ENCODE measurements at regions not wholly inside any gene's neighbourhood (a gene's known extent, or its start where the extent isn't known, plus 50 kb on each side); places are given as distances from the start of the nearest gene placed in this dataset.

DNA sequence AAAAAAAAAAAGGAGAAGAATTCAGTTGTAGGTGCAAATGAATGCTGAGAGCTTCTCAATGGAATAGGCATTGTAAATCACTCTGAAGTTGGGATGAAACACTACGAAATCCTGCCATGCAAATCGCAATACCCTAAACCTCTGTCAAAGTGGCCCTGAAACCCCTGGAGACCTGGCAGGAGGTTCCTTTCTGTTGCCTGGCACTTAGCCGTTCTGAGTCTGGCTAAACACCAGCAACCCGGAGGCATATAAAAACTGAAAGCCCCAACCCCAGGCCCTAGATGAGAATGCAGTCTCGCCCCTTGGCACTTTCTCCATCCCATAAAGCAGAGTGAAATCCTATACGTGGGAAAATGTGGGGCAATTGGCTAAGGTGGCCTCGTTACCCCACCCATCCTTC is 151.5 kb upstream of the PARP11 start:
- TF ChIP-seq, protein P1, sequence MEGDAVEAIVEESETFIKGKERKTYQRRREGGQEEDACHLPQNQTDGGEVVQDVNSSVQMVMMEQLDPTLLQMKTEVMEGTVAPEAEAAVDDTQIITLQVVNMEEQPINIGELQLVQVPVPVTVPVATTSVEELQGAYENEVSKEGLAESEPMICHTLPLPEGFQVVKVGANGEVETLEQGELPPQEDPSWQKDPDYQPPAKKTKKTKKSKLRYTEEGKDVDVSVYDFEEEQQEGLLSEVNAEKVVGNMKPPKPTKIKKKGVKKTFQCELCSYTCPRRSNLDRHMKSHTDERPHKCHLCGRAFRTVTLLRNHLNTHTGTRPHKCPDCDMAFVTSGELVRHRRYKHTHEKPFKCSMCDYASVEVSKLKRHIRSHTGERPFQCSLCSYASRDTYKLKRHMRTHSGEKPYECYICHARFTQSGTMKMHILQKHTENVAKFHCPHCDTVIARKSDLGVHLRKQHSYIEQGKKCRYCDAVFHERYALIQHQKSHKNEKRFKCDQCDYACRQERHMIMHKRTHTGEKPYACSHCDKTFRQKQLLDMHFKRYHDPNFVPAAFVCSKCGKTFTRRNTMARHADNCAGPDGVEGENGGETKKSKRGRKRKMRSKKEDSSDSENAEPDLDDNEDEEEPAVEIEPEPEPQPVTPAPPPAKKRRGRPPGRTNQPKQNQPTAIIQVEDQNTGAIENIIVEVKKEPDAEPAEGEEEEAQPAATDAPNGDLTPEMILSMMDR (conservative IDR thresholded peaks at IDR 0.05 in 1 of 2, IDR thresholded peaks at IDR 0.05 in 1 of 2; ENCODE audit: extremely low read depth in 1 of 2, insufficient read depth in 1 of 2, low read depth in 1 of 2, low read length in 2 of 2) = no peak
- no peak for TF ChIP-seq EZH2 (IDR thresholded peaks at IDR 0.05; ENCODE audit: borderline replicate concordance, low read length)
